Dermis blood vessel endothelial cell (primary cell): ENCODE measurements at regions not wholly inside any gene's neighbourhood (a gene's known extent, or its start where the extent isn't known, plus 50 kb on each side); places are given as distances from the start of the nearest gene placed in this dataset.

Source experiments
- DNase-seq: peaks from one replicate; pipeline ENCODE4 v3.0.0; 2010

DNA sequence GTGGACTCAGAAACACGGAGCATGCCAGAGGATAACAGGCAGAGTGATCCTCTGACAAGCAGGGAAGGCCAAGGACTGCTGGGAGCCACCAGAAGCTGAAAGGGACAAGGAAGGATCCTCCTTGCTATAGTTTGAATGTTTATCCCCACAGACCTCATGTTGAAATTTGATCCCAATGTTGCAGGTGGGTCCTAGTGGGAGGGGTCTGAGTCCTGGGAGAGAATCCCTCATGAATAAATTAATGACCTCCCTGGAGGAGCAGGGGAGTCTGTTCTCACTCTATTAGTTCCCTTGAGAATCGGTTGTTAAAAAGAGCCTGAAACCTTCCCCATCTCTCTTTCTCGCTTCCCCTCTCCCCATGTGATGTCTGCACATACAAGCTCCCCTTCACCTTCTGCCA is 124.4 kb downstream of the FBXO15 start:
- no peak for DNase-seq

DNA sequence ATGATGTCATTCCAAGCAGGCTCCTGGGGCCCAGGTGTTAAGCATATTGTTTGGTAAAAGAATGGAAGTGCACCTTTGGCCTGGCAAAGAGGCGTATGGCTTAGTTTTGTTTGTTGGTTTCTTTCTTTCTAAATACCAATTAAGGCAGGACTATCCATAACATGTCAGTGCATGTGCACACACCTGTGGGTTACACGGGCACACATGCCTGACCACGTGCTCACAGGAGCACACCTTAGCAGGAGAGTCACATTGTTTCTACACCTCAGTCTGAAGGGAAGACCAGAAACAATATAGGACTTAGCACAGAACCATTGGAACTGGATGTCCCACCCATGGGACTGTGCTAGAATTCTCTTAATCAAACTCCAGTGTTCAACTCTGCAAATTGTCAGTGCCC is 127.8 kb downstream of the FBXO15 start:
- no peak for DNase-seq

GRCh38 chr18:74013955-74014354 is 133.7 kb downstream of the FBXO15 start:
- no peak for DNase-seq

DNA sequence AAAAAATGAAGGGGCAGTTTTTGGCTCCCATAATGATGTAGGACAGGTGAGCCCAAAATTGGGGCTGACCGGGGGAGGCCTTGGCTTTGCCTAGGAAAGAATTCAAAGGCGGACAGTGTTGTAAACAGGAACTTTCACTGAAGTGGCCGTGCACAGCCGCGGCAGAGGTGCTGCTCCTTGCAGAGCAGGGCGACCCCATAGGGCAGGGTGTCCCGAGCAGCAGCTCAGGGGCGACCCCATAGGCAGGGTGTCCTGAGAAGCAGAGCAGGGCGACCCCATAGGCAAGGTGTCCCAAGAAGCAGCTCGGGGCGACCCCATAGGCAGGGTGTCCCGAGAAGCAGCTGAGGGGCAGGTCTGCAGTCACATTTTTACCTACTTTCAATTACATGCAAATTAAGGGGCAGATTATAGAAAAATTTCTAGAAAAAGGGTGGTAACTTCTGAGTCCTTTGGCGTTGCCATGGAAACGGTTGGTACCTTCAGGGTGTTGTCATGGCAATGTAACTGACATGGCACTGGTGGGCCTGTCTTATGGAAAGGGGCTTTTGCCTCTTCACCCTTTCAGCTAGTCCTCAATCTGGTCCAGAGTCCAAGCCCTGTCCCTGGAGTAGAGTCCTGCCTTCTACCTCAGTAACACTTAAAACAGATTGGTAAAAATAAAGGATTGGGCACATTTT is 134.5 kb downstream of the FBXO15 start:
- DNase-seq, result no peak

DNA sequence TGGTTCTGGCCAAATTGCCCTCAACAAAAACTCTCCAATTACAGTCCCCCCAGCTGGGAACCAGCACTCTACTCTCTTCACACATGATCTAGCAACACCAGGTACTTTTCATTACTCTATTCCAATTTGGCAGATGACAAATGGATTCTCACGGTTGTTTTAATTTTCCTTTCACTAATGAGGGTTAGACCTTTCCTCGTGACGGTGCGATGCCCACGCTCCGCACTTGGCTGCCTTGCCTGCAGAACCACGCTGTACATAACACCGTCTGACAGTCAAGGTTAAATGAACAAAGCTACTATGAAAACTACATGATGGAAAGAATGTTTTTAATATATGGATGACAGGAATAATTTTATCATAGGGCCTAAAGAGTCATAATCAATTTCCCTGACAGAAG is 141.5 kb downstream of the FBXO15 start:
- no peak for DNase-seq

DNA sequence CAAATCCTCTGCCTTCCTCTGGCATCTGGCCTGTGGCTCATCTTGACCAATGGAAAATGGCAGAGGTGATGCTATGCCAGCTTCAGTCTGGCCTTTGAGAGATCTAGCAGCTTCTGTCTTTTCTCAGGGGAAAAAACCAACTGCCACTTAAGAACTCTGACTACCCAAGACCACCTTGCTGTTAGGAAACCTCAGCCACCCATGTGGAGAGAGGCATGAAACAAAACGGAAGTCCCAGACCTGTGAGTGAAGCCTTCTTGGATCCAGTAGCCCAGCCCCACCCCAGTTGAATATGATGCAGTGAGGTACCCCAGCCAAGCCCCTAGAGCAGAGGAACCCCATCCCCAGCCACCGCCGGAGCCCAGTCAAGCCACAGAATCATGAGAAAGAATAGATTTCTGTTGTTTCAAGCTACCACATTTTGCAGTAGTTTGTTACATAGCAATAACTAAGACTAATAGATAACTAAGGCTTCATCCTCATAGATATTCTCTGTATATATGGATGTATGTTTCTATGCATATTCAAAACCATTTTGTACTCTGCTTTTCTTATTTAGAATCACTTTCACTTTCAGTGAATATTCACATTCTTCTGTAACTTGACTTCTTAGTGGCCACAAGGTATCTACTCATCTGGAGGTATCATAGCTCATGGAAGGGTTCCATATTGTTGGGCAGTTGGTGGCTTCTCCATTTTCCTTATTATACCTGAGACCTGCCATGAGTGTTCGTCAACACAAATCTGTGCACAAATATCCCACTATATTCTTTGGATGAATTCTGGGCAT is 142.1 kb downstream of the FBXO15 start:
- DNase-seq, result no peak

DNA sequence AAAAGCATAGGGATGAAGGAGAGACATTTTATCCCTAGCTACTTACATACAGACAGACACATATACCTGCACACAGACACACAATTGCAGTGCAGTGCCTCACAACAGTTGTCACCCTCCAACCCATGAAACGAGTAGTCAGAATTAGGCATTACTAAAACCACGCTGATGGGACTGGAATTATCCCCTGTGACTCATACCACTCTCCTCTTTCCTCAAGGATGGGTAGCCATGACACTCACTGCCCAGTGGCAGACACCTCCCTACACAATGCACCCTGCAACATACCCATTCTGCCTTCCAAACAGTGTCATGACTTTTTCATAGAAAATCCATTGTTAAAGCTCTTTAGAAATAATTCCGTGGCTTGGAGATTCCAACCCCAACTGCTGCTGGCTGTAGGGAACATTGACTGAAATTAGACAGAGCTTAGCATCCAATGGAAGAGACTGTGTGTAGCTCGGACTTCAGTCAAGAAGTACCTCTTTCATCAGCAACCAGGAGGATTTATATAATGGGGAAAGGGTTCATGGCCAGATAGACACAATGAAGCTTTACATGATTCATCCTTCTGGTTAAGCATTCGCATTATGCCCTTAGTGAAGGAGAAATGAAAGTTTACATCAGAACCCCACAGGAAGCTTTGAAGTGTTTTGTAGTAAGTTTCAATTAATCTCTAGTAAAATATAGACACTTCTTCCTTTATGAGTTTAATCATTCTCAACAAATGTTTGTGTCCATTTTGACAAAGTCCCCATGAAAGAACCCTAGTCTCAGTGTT is 155.2 kb downstream of the FBXO15 start:
- no peak for DNase-seq

GRCh38 chr18:73991570-73991969 is 156.1 kb downstream of the FBXO15 start:
- DNase-seq, result no peak

- no peak for DNase-seq
Measured at GRCh38 chr18:73990258-73990657, 157.4 kb downstream of the FBXO15 start.

- DNase-seq, result no peak
Measured at GRCh38 chr18:73987247-73987980, 160.2 kb downstream of the FBXO15 start.

GRCh38 chr18:73986711-73987110 is 160.9 kb downstream of the FBXO15 start:
- DNase-seq, result no peak

- DNase-seq, result no peak
Measured at GRCh38 chr18:73985855-73986625, 161.6 kb downstream of the FBXO15 start.

DNA sequence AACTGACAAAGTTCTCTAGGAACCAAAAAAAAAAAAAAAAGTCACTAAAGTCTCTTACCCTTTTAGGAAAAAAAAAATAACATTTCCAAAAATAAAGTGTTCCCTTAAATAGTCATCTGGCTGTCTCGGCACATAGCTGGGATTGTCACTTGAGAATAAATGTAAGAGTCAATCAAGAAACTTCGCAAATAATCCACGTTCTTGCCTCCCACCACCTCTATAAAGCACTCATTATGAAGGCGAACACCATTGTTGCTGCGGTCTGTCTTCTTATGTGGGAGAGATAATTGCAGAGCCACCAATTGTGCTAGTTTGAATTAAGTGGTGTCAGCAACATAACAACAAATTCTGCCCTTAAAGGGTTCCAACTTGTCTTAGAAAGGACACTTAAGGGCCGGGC is 163.7 kb downstream of the FBXO15 start:
- no peak for DNase-seq

DNA sequence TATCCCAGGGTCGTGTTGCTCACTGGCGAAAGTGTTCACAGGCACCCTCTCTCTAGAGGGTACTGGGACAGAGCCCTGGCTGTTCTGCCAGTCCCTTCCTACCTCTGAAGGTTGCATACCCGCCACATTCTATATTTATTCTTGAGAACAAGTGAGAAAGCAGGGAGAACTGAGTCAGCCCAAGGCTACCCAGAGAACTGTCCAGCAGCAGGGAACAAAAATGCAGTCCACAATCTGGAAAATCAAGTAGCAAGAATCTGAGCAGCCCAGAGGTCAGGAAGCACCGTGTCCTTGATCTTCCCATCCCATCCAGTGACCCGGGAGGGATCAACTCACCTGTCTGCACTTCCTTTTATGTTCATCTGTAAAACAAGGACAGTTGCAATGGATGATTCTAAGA is 164.1 kb downstream of the FBXO15 start:
- no peak for DNase-seq

- DNase-seq, result no peak
Measured at GRCh38 chr18:73981796-73982195, 165.8 kb downstream of the FBXO15 start.

GRCh38 chr18:73980289-73980979 is 167.2 kb downstream of the FBXO15 start:
- DNase-seq, result peak; percentile 56

GRCh38 chr18:73979742-73980141 is 167.9 kb downstream of the FBXO15 start:
- no peak for DNase-seq

DNA sequence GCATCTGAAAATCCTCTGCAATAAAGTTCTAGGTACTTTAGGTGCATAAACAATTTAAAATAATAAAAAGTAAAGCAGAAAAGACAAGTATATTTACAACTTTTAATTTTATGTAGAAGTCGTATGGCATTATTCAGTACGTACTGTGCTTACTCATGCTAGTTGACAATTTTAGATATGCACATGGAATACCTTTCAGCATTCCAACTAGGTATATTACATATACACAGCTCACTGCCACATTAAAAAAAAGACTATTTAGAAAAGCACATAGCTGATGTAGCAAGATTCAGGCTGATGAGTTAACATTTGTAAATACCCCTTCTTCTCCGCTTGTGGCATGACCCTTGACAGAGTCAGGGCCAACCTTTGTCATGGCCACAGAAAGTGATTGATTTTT is 171.2 kb downstream of the FBXO15 start:
- no peak for DNase-seq

DNA sequence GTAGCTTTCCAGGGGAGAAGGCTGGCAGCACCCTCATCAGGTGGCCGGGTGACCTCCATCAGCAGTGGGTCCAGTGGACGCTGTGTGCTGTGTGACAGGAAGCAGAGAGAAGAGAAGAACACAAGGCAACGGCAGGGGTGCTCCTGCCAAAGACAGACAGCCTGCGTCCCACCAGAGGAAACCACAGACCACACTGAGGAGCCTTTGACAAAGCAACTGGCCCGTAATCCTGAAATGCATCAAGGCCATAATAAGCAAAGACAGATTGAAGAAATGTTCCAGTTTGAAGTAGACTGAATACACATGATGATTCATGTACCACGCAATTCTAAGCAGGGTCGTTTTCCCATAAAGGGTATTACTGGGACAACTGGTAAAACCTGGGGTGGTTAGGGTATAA is 172.4 kb downstream of the FBXO15 start:
- no peak for DNase-seq

DNA sequence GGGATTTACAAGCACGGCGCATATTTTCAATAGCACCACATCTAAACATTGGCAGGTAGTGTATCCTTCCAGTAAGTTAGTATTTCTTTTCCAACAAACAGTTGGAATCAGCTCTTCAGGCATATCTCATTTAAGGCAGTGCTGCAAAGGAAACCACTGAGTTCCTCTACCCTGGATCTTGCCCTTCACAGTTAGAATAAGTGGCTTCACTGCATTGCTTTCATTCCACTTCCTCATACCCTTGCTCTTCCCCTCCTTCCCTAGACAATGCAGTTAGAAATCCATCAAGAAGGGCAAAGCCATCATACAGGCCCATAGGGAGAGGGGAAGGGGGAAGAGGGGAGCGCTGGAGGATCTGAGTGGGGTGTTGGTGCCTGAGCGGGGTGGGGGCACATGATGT is 173.7 kb downstream of the FBXO15 start:
- DNase-seq, result no peak

DNA sequence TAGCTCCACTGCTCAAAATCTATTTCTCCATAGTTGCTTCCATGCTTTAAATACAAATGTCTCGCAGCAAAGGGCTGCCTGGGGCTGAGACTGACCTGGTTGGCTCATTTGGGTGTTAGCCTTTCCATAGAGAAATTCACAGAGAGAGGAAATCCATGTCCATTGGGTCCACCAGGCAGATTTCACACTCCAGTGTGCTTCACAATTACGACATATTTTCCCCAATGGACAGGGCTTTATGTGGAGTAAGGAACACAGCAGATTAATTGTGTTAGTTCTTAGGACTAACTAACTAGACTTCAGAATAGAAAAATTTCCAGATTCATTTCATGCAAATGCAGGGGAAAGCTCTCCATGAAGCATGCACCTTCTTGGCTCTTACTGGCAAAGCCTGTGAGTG is 180.7 kb downstream of the FBXO15 start:
- DNase-seq, result no peak

DNA sequence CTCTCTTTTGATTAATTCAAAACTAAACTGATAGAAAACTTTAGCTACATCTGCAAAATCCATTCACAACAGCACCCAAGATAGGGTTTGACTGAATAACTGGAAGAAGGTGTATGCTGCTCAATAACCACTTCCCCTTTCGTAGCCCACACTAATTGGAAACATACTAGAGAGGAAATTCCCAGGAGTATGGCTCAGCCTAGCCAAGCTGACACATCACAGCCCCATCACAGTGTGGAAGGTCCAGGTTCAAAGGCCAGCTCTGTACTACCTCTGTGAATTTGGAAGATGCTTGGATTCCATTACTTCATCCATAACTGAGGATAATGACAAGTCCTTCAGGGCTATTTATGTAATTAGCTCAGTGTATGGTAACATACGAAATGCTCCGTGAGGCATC is 185.4 kb downstream of the FBXO15 start:
- no peak for DNase-seq
